ENCODE measurements at regions not wholly inside any gene's neighbourhood (a gene's known extent, or its start where the extent isn't known, plus 50 kb on each side); places are given as distances from the start of the nearest gene placed in this dataset.

DNA sequence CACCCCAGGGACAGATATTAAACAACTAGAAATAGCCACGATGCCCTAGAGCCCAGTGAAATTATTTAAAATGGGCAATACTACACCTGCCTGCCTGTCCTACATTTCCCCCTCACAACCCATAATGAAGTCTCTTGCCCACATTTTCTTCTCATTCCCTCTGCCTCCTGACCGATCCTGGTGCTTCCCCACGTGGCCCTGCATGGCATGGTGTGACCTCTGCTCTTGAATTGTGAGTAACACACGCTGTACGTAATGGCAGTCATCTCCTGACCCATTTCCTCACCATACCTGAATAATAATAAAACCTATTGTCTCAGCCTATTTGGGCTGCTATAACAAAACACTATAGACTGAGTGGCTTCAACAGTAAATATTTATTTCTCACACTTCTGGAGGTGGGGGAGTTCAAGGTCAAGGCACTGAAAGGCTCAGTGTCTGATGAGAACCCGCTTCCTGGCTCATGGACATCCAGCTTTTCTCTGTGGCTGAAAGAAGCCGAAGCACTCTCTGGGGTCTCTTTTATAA, 77.0 kb upstream of the ENPP6 start:
- Histone ChIP-seq H4K20me1 (ENCODE audit: insufficient read depth, low read length, poor library complexity, severe bottlenecking) (no peaks in the 10 kb centered on the region), H3K9me3 (ENCODE audit: insufficient read depth, low read depth, low read length) (no peaks in the 10 kb centered on the region), H3K4me1 (ENCODE audit: insufficient read depth, low read length, poor library complexity, severe bottlenecking) (no peaks in the 10 kb centered on the region), H3K36me3 (ENCODE audit: insufficient read depth, low read length) (no peaks in the 10 kb centered on the region), H3F3A (ENCODE audit: low read depth) (no peaks in the 10 kb centered on the region), H3K9me2 (replicated peaks; ENCODE audit: low read depth, low read length) (no peaks in the 10 kb centered on the region), H3K4me2 (ENCODE audit: low read depth, low read length, poor library complexity, severe bottlenecking) (no peak overlapping the region), H3K79me2 (ENCODE audit: insufficient read depth, low read length) (no peaks in the 10 kb centered on the region), H3K27me3 (ENCODE audit: insufficient read depth, low read length, poor library complexity, severe bottlenecking) (no peaks in the 10 kb centered on the region), H3K4me3 (ENCODE audit: low read length, poor library complexity, severe bottlenecking) (no peak overlapping the region), H2AFZ (ENCODE audit: low read length) (no peak overlapping the region), H3K9ac (ENCODE audit: low read depth, low read length, poor library complexity, severe bottlenecking) (no peak overlapping the region)
- TF ChIP-seq EZH2phosphoT487 (IDR thresholded peaks at IDR 0.05; ENCODE audit: borderline replicate concordance) = no peak
- TF ChIP-seq, protein P1, sequence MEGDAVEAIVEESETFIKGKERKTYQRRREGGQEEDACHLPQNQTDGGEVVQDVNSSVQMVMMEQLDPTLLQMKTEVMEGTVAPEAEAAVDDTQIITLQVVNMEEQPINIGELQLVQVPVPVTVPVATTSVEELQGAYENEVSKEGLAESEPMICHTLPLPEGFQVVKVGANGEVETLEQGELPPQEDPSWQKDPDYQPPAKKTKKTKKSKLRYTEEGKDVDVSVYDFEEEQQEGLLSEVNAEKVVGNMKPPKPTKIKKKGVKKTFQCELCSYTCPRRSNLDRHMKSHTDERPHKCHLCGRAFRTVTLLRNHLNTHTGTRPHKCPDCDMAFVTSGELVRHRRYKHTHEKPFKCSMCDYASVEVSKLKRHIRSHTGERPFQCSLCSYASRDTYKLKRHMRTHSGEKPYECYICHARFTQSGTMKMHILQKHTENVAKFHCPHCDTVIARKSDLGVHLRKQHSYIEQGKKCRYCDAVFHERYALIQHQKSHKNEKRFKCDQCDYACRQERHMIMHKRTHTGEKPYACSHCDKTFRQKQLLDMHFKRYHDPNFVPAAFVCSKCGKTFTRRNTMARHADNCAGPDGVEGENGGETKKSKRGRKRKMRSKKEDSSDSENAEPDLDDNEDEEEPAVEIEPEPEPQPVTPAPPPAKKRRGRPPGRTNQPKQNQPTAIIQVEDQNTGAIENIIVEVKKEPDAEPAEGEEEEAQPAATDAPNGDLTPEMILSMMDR (conservative IDR thresholded peaks at IDR 0.05; ENCODE audit: low read length) = no peak

DNA sequence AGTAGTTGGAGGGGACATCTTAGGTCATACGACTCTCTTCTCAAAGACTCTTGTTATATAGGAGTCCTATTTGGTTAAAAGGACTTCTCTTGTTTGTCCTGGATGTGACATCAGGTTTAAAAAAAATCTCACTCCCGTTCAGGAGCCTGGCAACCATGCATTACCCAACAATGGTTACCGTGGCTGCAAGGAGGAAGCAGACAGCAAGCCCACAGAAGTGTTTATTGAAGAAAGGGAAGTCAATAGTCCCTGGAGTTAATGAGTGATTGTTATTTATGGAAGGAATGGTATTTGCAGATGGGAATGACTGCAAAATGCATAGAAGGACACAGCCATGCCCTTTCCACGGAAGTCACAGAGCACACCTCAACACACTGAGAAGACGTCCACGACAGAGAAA, 75.9 kb upstream of the ENPP6 start:
- H3F3A ChIP-seq (ENCODE audit: low read depth) = no peaks in the 10 kb centered on the region
- no peak overlapping the region for H2AFZ ChIP-seq (ENCODE audit: low read length)
- H3K36me3 ChIP-seq (ENCODE audit: insufficient read depth, low read length) = no peaks in the 10 kb centered on the region
- no peaks in the 10 kb centered on the region for H4K20me1 ChIP-seq (ENCODE audit: insufficient read depth, low read length, poor library complexity, severe bottlenecking)
- no peaks in the 10 kb centered on the region for H3K4me1 ChIP-seq (ENCODE audit: insufficient read depth, low read length, poor library complexity, severe bottlenecking)
- no peaks in the 10 kb centered on the region for H3K9me2 ChIP-seq (replicated peaks; ENCODE audit: low read depth, low read length)
- no peak overlapping the region for H3K9ac ChIP-seq (ENCODE audit: low read depth, low read length, poor library complexity, severe bottlenecking)
- no peak overlapping the region for H3K4me3 ChIP-seq (ENCODE audit: low read length, poor library complexity, severe bottlenecking)
- H3K9me3 ChIP-seq (ENCODE audit: insufficient read depth, low read depth, low read length) = no peaks in the 10 kb centered on the region
- H3K79me2 ChIP-seq (ENCODE audit: insufficient read depth, low read length) = no peaks in the 10 kb centered on the region
- TF ChIP-seq, protein P1 (conservative IDR thresholded peaks at IDR 0.05; ENCODE audit: low read length) = no peak
- TF ChIP-seq EZH2phosphoT487 (IDR thresholded peaks at IDR 0.05; ENCODE audit: borderline replicate concordance) = no peak
- H3K4me2 ChIP-seq (ENCODE audit: low read depth, low read length, poor library complexity, severe bottlenecking) = no peak overlapping the region
- H3K27me3 ChIP-seq (ENCODE audit: insufficient read depth, low read length, poor library complexity, severe bottlenecking) = no peaks in the 10 kb centered on the region

DNA sequence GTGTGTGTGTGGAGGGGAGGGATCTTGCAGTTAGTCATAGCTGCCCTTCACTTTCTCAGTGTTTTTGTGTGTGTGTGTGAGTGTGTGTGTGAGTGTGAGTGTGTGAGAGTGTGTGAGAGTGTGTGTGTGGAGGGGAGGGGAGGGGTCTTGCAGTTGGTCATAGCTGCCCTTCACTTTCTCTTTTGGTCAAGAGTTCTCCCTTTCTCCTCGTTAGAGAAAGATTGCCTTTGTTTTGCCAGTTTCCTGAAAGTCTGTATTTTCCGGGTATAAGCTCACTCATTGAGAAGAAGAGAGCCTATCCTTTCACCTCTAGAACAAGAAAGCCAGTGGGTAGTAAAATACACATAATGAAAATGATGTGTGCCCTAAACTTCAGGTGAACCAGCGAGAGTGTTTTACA, 75.2 kb upstream of the ENPP6 start:
- H3K27me3 ChIP-seq (ENCODE audit: insufficient read depth, low read length, poor library complexity, severe bottlenecking) = no peaks in the 10 kb centered on the region
- TF ChIP-seq, protein P1 (conservative IDR thresholded peaks at IDR 0.05; ENCODE audit: low read length) = no peak
- TF ChIP-seq EZH2phosphoT487 (IDR thresholded peaks at IDR 0.05; ENCODE audit: borderline replicate concordance) = no peak
- no peaks in the 10 kb centered on the region for H3K4me1 ChIP-seq (ENCODE audit: insufficient read depth, low read length, poor library complexity, severe bottlenecking)
- H3K79me2 ChIP-seq (ENCODE audit: insufficient read depth, low read length) = no peaks in the 10 kb centered on the region
- H3K9me3 ChIP-seq (ENCODE audit: insufficient read depth, low read depth, low read length) = no peaks in the 10 kb centered on the region
- no peak overlapping the region for H3K4me3 ChIP-seq (ENCODE audit: low read length, poor library complexity, severe bottlenecking)
- no peaks in the 10 kb centered on the region for H4K20me1 ChIP-seq (ENCODE audit: insufficient read depth, low read length, poor library complexity, severe bottlenecking)
- H3K9ac ChIP-seq (ENCODE audit: low read depth, low read length, poor library complexity, severe bottlenecking) = no peak overlapping the region
- H3K4me2 ChIP-seq (ENCODE audit: low read depth, low read length, poor library complexity, severe bottlenecking) = no peak overlapping the region
- no peaks in the 10 kb centered on the region for H3K36me3 ChIP-seq (ENCODE audit: insufficient read depth, low read length)
- H2AFZ ChIP-seq (ENCODE audit: low read length) = no peak overlapping the region
- no peaks in the 10 kb centered on the region for H3K9me2 ChIP-seq (replicated peaks; ENCODE audit: low read depth, low read length)
- no peaks in the 10 kb centered on the region for H3F3A ChIP-seq (ENCODE audit: low read depth)

Data from Loucy (cell line).